ENCODE measurements at regions not wholly inside any gene's neighbourhood (a gene's known extent, or its start where the extent isn't known, plus 50 kb on each side); places are given as distances from the start of the nearest gene placed in this dataset.

GRCh38 chr1:72397786-72398185 lies 115.4 kb upstream of the NEGR1 start:
- Histone ChIP-seq H3K9ac (ENCODE audit: low read length) (no peak overlapping the region), H3K9me2 (replicated peaks; ENCODE audit: insufficient read depth, low read length) (no peaks in the 10 kb centered on the region), H3K27ac (ENCODE audit: low read depth, low read length) (no peak overlapping the region), H3K27me3 (ENCODE audit: low read length) (no peaks in the 10 kb centered on the region), H3K79me2 (ENCODE audit: insufficient read depth, low read length) (no peaks in the 10 kb centered on the region), H3K4me2 (ENCODE audit: low read depth, low read length, poor library complexity, severe bottlenecking) (no peak overlapping the region), H3K9me3 (ENCODE audit: insufficient read depth, low read length) (no peaks in the 10 kb centered on the region), H2AFZ (ENCODE audit: low read depth, low read length, severe bottlenecking) (no peak overlapping the region), H3K36me3 (ENCODE audit: low read length) (no peaks in the 10 kb centered on the region), H3K4me3 (ENCODE audit: insufficient read depth, low read length, poor library complexity, severe bottlenecking) (no peak overlapping the region), H3F3A (ENCODE audit: insufficient read depth) (no peaks in the 10 kb centered on the region), H4K20me1 (ENCODE audit: low read depth, low read length) (no peaks in the 10 kb centered on the region)
- no peak for TF ChIP-seq CTCF (IDR thresholded peaks at IDR 0.05; ENCODE audit: insufficient read depth, low read length, poor library complexity, severe bottlenecking)
- no peak for TF ChIP-seq EZH2phosphoT487 (conservative IDR thresholded peaks at IDR 0.05; ENCODE audit: low read length)

- Histone ChIP-seq H3K4me3 (ENCODE audit: insufficient read depth, low read length, poor library complexity, severe bottlenecking) (no peak overlapping the region), H3K9me3 (ENCODE audit: insufficient read depth, low read length) (no peaks in the 10 kb centered on the region), H3K36me3 (ENCODE audit: low read length) (no peaks in the 10 kb centered on the region), H3K4me2 (ENCODE audit: low read depth, low read length, poor library complexity, severe bottlenecking) (no peak overlapping the region), H3K9me2 (replicated peaks; ENCODE audit: insufficient read depth, low read length) (no peaks in the 10 kb centered on the region), H3K27me3 (ENCODE audit: low read length) (no peaks in the 10 kb centered on the region), H3K27ac (ENCODE audit: low read depth, low read length) (no peak overlapping the region), H4K20me1 (ENCODE audit: low read depth, low read length) (no peaks in the 10 kb centered on the region), H3K79me2 (ENCODE audit: insufficient read depth, low read length) (no peaks in the 10 kb centered on the region), H2AFZ (ENCODE audit: low read depth, low read length, severe bottlenecking) (no peak overlapping the region), H3K9ac (ENCODE audit: low read length) (no peak overlapping the region), H3F3A (ENCODE audit: insufficient read depth) (no peaks in the 10 kb centered on the region)
- TF ChIP-seq CTCF (IDR thresholded peaks at IDR 0.05; ENCODE audit: insufficient read depth, low read length, poor library complexity, severe bottlenecking) (no peak), EZH2phosphoT487 (conservative IDR thresholded peaks at IDR 0.05; ENCODE audit: low read length) (no peak)
Measured at GRCh38 chr1:72394457-72394856, 112.1 kb upstream of the NEGR1 start.

- Histone ChIP-seq H3K27ac (ENCODE audit: low read depth, low read length) (no peak overlapping the region), H3F3A (ENCODE audit: insufficient read depth) (no peaks in the 10 kb centered on the region), H3K4me3 (ENCODE audit: insufficient read depth, low read length, poor library complexity, severe bottlenecking) (no peak overlapping the region), H3K79me2 (ENCODE audit: insufficient read depth, low read length) (no peaks in the 10 kb centered on the region), H2AFZ (ENCODE audit: low read depth, low read length, severe bottlenecking) (no peak overlapping the region), H3K27me3 (ENCODE audit: low read length) (no peaks in the 10 kb centered on the region), H3K9ac (ENCODE audit: low read length) (no peak overlapping the region), H3K9me3 (ENCODE audit: insufficient read depth, low read length) (no peaks in the 10 kb centered on the region), H4K20me1 (ENCODE audit: low read depth, low read length) (no peaks in the 10 kb centered on the region), H3K36me3 (ENCODE audit: low read length) (no peaks in the 10 kb centered on the region), H3K4me2 (ENCODE audit: low read depth, low read length, poor library complexity, severe bottlenecking) (no peak overlapping the region), H3K9me2 (replicated peaks; ENCODE audit: insufficient read depth, low read length) (no peaks in the 10 kb centered on the region)
- no peak for TF ChIP-seq EZH2phosphoT487 (conservative IDR thresholded peaks at IDR 0.05; ENCODE audit: low read length)
- no peak for TF ChIP-seq CTCF (IDR thresholded peaks at IDR 0.05; ENCODE audit: insufficient read depth, low read length, poor library complexity, severe bottlenecking)
Measured at GRCh38 chr1:72379072-72379471, 96.7 kb upstream of the NEGR1 start.

- no peak overlapping the region for H3K27ac ChIP-seq (ENCODE audit: low read depth, low read length)
- no peaks in the 10 kb centered on the region for H3K9me2 ChIP-seq (replicated peaks; ENCODE audit: insufficient read depth, low read length)
- no peaks in the 10 kb centered on the region for H4K20me1 ChIP-seq (ENCODE audit: low read depth, low read length)
- no peak overlapping the region for H2AFZ ChIP-seq (ENCODE audit: low read depth, low read length, severe bottlenecking)
- TF ChIP-seq EZH2phosphoT487 (conservative IDR thresholded peaks at IDR 0.05; ENCODE audit: low read length) (no peak), CTCF (IDR thresholded peaks at IDR 0.05; ENCODE audit: insufficient read depth, low read length, poor library complexity, severe bottlenecking) (no peak)
- no peaks in the 10 kb centered on the region for H3F3A ChIP-seq (ENCODE audit: insufficient read depth)
- no peak overlapping the region for H3K4me3 ChIP-seq (ENCODE audit: insufficient read depth, low read length, poor library complexity, severe bottlenecking)
- no peak overlapping the region for H3K4me2 ChIP-seq (ENCODE audit: low read depth, low read length, poor library complexity, severe bottlenecking)
- no peaks in the 10 kb centered on the region for H3K36me3 ChIP-seq (ENCODE audit: low read length)
- no peaks in the 10 kb centered on the region for H3K27me3 ChIP-seq (ENCODE audit: low read length)
- H3K9me3 ChIP-seq (ENCODE audit: insufficient read depth, low read length) = no peaks in the 10 kb centered on the region
- H3K79me2 ChIP-seq (ENCODE audit: insufficient read depth, low read length) = no peaks in the 10 kb centered on the region
- no peak overlapping the region for H3K9ac ChIP-seq (ENCODE audit: low read length)
Measured at GRCh38 chr1:72375226-72375625, 92.9 kb upstream of the NEGR1 start.
